DND-41 (cell line): ENCODE measurements at regions not wholly inside any gene's neighbourhood (a gene's known extent, or its start where the extent isn't known, plus 50 kb on each side); places are given as distances from the start of the nearest gene placed in this dataset.
"Not testable (repeated sequence)": the region's sequence is repeated elsewhere in the genome, so short reads cannot be mapped to it uniquely, and the experiment has no call there.

Source experiments
- ATAC-seq: fragments of 200-7000 bp; cut with Tn5 transposase; 3 replicates; pipeline ENCODE4 v1.9.1; 2021; ENCODE audit warnings: low read depth; ENCODE audit not compliant: insufficient read depth
- DNase-seq: peaks from one replicate; pipeline ENCODE4 v3.0.0-alpha.2; 2020
- H2AFZ ChIP-seq: 2 replicates; pipeline ENCODE4 v1.6.0; 2012; ENCODE audit warnings: low read depth, low read length
- H3K27ac ChIP-seq: 2 replicates; pipeline ENCODE4 v1.5.1; 2012; ENCODE audit warnings: low read length, inconsistent platforms
- H3K27me3 ChIP-seq: fragments of 200-600 bp; sonication (generic); 2 replicates; pipeline ENCODE4 v1.6.0; 2012; ENCODE audit warnings: low read length, mild to moderate bottlenecking, inconsistent platforms; ENCODE audit not compliant: insufficient read depth, poor library complexity
- H3K36me3 ChIP-seq: 2 replicates; pipeline ENCODE4 v1.5.1; 2012; ENCODE audit warnings: low read length, inconsistent platforms; ENCODE audit not compliant: insufficient read depth
- H3K4me1 ChIP-seq: 2 replicates; pipeline ENCODE4 v1.5.1; 2012; ENCODE audit warnings: mild to moderate bottlenecking, low read length; ENCODE audit not compliant: insufficient read depth
- H3K4me2 ChIP-seq: 2 replicates; pipeline ENCODE4 v1.6.0; 2012; ENCODE audit warnings: mild to moderate bottlenecking, moderate library complexity, low read length, inconsistent platforms; ENCODE audit not compliant: insufficient read depth
- H3K4me3 ChIP-seq, 2 experiments: fragments of 200-600 bp in 1 of 2; shearing (Covaris generic) in 1 of 2; 2 replicates each; pipeline ENCODE4 v1.5.1; 2012 to 2016; ENCODE audit warnings: inconsistent platforms in 2 of 2, low read length in 2 of 2, mild to moderate bottlenecking in 2 of 2, low read depth in 1 of 2, moderate library complexity in 1 of 2
- H3K79me2 ChIP-seq: 2 replicates; pipeline ENCODE4 v1.6.0; 2012; ENCODE audit warnings: low read length, inconsistent platforms; ENCODE audit not compliant: insufficient read depth
- H3K9ac ChIP-seq: 2 replicates; pipeline ENCODE4 v1.6.0; 2012; ENCODE audit warnings: low read depth, mild to moderate bottlenecking, inconsistent platforms, low read length, moderate library complexity
- H3K9me3 ChIP-seq: 2 replicates; pipeline ENCODE4 v1.5.1; 2012; ENCODE audit warnings: low read length, moderate library complexity, mild to moderate bottlenecking, inconsistent platforms; ENCODE audit not compliant: insufficient read depth, severe bottlenecking
- H4K20me1 ChIP-seq: 2 replicates; pipeline ENCODE4 v1.6.0; 2012; ENCODE audit warnings: low read length; ENCODE audit not compliant: insufficient read depth
- EZH2 ChIP-seq: IDR thresholded peaks from 3 replicates; pipeline ENCODE4 v1.6.1; 2012; ENCODE audit warnings: borderline replicate concordance, low read depth, mild to moderate bottlenecking, moderate library complexity, low read length, inconsistent platforms; ENCODE audit not compliant: severe bottlenecking
- TF ChIP-seq, protein P1 (sequence below): IDR thresholded peaks from 2 replicates; pipeline ENCODE4 v1.5.1; 2012; ENCODE audit warnings: borderline replicate concordance, low read length, moderate library complexity, mild to moderate bottlenecking; ENCODE audit not compliant: poor library complexity, severe bottlenecking; ENCODE audit errors: extremely low read depth

- Histone ChIP-seq H3K9ac (no peak overlapping the region), H3K4me2 (no peak overlapping the region), H3K27me3 (no peaks in the 10 kb centered on the region), H2AFZ (no peak overlapping the region), H3K27ac (no peak overlapping the region), H3K36me3 (no peaks in the 10 kb centered on the region), H3K4me1 (peaks cover 6% of the 10 kb centered on the region), H3K9me3 (no peaks in the 10 kb centered on the region), H3K79me2 (no peaks in the 10 kb centered on the region), H3K4me3 (no peak overlapping the region), H4K20me1 (no peaks in the 10 kb centered on the region)
- ATAC-seq: peak; percentile 54; the same call in 2 of the 3 replicates
- TF ChIP-seq, protein P1, sequence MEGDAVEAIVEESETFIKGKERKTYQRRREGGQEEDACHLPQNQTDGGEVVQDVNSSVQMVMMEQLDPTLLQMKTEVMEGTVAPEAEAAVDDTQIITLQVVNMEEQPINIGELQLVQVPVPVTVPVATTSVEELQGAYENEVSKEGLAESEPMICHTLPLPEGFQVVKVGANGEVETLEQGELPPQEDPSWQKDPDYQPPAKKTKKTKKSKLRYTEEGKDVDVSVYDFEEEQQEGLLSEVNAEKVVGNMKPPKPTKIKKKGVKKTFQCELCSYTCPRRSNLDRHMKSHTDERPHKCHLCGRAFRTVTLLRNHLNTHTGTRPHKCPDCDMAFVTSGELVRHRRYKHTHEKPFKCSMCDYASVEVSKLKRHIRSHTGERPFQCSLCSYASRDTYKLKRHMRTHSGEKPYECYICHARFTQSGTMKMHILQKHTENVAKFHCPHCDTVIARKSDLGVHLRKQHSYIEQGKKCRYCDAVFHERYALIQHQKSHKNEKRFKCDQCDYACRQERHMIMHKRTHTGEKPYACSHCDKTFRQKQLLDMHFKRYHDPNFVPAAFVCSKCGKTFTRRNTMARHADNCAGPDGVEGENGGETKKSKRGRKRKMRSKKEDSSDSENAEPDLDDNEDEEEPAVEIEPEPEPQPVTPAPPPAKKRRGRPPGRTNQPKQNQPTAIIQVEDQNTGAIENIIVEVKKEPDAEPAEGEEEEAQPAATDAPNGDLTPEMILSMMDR: no peak
- TF ChIP-seq EZH2: no peak
- no peak for DNase-seq
Measured at GRCh38 chr1:234851450-234852438, 241.8 kb upstream of the IRF2BP2 start.

GRCh38 chr1:234849832-234850231 is 239.9 kb upstream of the IRF2BP2 start:
- H3K27ac ChIP-seq: no peak overlapping the region
- H3K4me3 ChIP-seq: no peak overlapping the region
- H3K4me2 ChIP-seq: no peak overlapping the region
- H2AFZ ChIP-seq: no peak overlapping the region
- no peaks in the 10 kb centered on the region for H3K36me3 ChIP-seq
- no peaks in the 10 kb centered on the region for H3K79me2 ChIP-seq
- DNase-seq: no peak
- no peak overlapping the region for H3K9ac ChIP-seq
- ATAC-seq: no peak
- H3K4me1 ChIP-seq: peaks cover 24% of the 10 kb centered on the region
- TF ChIP-seq, protein P1: no peak
- TF ChIP-seq EZH2: no peak
- no peaks in the 10 kb centered on the region for H4K20me1 ChIP-seq
- no peaks in the 10 kb centered on the region for H3K27me3 ChIP-seq
- H3K9me3 ChIP-seq: no peaks in the 10 kb centered on the region

DNA sequence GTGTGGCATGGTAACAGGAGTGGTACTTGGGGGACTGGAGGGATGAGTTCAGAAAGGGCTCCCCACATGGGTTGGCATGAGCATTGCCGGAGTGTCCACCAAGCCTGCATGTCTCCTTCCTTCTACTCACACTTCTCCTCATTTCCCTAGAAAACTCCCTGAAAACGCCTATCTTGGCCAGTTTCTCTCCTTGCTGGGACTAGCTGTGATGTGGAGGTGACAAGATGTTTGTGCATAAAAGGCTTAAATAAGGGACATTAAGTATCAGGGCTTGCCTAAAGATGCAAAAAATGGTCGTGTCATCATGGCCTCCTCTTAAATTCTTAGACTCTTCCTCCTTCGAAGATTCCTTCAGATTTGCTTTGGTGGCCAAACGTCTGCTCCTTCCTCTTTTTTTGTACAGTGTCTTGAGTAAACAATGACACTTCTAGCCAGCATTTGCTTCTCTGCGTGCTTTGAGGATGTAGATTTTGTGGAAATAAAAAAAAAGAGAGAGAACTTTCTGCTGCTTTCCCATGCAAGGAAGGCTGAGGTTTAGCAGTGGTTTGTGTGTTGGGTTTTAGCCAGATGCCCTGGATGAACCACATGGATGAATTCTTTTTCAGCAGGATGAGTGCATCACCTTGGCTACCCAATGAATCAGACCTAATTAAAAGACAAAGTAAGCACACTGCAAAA is 239.1 kb upstream of the IRF2BP2 start:
- Histone ChIP-seq H3K36me3 (no peaks in the 10 kb centered on the region), H3K79me2 (no peaks in the 10 kb centered on the region), H2AFZ (no peak overlapping the region), H3K4me2 (no peak overlapping the region), H3K4me1 (peaks cover 31% of the 10 kb centered on the region), H3K27me3 (no peaks in the 10 kb centered on the region), H3K9me3 (no peaks in the 10 kb centered on the region), H3K4me3 (no peak overlapping the region), H3K9ac (no peak overlapping the region), H4K20me1 (no peaks in the 10 kb centered on the region), H3K27ac (no peak overlapping the region)
- TF ChIP-seq EZH2: no peak
- TF ChIP-seq, protein P1: no peak
- no peak for ATAC-seq
- DNase-seq: no peak

GRCh38 chr1:234846813-234847212 is 236.8 kb upstream of the IRF2BP2 start:
- not testable (repeated sequence) for H3K9me3 ChIP-seq, H4K20me1 ChIP-seq, DNase-seq, H3K27me3 ChIP-seq, H3K36me3 ChIP-seq, H3K79me2 ChIP-seq, H3K27ac ChIP-seq, H3K4me2 ChIP-seq, H3K4me3 ChIP-seq, H3K9ac ChIP-seq, ATAC-seq, H2AFZ ChIP-seq
- H3K4me1 ChIP-seq: peaks cover 53% of the 10 kb centered on the region
